ENCODE measurements at regions not wholly inside any gene's neighbourhood (a gene's known extent, or its start where the extent isn't known, plus 50 kb on each side); places are given as distances from the start of the nearest gene placed in this dataset.
A peak's percentile ranks its signal among the peaks of the same experiment; 100 is the strongest.

DNA sequence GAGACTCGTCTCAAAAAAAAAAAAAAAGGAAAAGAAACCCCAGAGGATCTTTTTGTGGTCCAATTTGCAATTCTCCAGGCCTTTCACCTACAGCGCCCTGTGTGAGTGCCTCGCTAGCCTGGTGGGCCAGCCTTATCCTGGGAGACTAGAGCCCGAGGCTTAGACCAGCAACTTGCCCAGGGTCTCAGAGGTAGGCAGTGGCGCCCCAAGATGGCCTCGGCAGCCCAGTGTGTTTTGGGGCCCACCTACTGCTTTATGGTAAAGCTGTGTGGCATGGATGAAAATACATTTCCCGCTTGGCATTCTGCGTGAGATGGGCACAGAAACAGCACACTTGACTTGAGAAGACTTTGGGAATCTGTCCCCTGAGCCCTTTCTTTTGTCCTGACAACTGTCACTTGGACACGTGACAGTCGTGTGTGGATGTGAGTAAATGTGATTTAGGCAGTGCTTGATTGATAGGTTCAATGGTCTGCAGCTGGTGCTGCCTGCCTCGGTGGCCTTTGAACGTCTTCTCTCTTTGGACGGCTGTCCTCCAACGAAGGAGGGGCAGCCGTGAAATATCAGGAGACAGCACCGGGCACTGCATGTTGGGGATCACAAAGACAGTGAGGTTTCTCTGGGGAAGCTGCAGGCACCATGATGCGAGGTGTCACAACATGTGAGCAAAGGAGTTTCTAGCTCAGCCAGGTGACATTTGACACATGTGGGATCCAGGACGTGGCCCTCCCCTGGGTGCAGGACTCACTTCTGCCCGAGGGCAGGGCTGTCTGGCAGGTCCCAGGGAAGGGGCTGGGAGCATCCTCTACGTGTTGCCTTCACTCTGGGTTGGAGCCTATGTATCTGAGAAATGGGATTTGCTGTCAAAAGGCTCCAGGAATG is 209.5 kb upstream of the TWIST2 start:
- DNase-seq = no peak

DNA sequence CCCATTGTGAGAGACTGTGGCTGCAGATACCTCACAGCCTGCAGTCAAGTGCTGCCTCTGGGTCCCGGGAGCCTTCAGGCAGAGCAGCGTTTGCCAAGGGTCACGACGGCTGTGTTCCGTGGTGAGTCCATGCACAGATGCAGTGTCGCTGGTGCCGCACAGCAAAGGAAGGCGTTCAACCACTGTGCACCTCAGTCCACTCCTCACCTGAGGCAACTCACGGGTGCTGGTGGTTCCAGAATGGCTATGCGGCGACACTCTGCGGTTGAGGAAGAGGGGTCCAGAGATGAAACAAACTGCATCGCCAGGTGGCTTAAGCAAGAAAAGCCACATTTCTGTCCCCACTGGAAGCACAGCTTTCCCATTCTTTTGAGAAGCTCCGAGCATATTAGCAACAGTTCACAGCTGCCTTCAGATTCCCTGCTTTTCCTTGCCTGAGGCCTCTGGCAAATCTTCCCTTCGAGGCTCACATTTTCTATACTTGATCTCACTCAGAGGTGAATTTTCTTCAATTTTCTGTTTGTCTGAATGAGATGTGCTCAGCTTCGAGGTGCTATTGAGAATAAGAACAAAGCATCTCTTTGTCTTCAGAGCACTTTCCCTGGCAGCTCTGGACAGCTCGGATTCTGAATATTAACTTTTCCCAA is 208.8 kb upstream of the TWIST2 start:
- no peak for DNase-seq

DNA sequence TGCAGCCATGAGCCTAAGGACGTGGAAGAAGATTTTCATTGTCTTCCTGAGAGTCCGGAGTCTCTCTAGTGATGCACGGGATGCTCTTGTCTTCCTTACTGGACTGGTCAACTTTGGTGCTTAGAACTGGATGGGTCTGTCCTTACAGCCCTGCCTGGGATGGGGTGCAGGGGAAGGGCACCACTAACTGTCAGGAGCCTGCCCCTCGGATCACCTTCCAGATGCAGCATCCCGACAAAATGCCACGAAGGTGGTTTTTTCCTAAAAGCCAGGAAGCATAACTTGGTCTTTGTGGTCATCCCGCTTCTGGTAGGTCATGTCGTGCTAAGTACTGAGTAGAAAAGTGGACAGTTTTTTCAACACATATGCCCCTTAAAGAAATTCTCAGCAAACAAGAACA is 207.4 kb upstream of the TWIST2 start:
- DNase-seq = no peak

DNA sequence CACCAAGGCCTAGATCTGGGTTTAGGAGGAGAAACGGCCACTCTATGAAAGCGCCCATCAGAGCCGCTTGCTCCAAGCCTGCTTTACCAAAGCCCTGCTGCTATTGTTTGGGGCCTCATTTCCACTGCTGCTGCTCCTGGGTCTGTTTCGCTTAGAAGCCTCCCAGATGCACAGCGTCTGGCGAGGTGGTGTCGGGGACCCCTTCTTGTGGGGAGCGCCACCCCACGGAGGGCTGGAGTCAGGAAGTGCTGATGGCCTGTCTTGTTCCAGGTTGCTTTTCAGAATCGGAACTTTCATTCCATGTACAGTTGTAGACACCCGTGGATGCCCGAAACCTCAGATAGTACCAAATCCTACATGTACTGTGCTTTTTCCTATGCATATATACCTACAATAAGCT is 204.9 kb upstream of the TWIST2 start:
- no peak for DNase-seq

DNA sequence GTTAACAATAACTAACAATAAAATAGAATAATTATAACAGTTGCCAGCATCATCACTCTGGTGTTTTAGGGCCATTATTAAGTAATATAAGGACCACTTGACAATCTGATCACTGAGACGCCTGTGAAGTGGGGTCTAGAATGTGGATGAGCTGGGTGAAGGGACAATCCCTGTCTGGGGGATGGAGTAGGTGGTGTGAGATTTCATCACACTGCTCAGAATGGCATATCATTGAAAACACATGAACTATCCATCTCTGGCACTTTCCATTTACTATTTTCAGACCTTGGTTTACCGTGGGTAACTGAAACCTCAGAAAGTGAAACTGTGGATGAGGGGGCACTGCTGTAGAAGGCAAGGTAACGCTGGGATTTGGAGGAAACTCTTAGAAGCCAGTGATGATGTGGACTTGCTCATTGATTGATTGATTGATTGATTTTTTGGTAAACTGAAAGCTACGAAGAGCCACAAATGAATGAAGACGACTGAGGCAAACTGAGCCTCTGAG is 204.4 kb upstream of the TWIST2 start:
- DNase-seq = no peak

DNA sequence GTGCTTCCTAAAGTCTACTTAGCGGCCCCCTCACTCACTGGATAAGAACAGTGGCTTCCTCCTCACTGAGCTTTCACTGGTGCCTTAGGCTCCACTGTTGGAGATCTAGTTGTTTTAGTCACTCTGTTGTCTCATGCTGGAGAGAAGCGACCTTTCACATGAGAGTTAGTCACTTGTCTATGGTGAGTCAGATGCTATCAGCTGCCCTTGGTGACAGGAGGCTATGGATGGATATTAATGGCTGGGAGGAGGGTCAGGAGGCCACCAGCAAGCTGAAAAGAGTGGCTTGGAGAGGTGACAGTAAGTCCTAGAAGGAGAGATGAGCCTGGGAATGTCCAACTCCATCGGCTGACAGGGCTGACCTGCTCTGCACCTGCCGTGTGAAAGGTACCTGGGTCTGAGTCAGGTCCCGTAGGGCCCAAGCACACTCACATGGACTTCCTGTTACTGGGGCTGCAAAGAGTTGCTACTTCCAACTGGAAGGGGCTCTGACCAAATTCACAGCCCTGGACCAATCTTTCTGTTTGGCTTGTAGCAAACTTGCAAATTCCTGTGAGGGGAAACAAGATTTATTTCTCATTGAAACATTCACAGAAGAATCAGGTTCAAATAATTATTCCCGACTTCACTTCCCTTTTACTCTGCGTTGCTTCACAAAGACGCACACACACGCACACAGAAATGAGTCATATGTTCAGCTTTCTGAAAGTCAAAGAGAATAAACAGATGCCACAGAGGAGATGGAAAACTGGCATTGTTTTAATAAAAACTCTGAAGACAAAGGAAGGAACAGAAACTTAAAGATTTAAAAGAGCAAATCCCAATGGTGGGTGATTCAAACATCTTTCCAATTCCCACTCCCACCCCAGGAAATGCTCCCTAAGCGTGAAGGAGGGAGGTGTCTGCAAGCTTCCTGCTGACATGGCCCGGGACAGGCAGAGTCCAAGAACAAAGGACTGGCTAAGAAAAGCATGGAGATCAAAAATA is 203.5 kb upstream of the TWIST2 start:
- DNase-seq = peak; percentile 89

DNA sequence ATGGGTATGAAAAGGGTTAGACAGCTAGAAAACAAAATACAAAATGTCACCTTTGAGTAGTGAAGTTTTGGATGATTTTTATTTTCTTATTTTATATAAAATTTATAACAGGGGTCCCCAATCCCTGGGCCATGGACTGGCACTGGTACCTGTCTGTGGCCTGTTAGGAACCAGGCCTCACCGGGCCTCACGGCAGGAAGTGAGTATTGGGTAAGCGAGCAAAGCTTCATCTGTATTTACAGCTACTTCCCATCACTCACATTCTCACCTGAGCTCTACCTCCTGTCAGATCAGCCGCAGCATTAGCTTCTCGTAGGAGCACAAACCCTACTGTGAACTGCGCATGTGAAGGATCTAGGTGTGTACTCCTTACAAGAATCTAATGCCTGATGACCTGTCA is 202.8 kb upstream of the TWIST2 start:
- no peak for DNase-seq

DNA sequence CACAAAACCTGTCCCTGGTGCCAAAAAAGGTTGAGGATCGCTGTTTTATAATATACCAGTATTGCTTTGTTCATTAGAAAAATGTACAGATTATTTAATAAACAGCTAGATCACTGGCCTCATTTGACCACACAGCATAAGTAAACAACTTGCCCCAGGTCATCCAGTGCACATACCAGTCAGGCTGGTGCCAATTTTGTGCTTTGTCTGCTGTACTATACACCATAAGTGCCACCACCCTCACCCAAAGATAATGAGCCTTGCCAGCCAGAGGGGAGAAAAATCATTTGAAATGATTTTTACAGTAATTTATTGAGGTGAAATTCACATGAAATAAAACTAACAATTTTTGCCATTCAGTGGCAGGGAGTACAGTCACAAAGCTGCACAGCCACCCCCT is 202.2 kb upstream of the TWIST2 start:
- no peak for DNase-seq

DNA sequence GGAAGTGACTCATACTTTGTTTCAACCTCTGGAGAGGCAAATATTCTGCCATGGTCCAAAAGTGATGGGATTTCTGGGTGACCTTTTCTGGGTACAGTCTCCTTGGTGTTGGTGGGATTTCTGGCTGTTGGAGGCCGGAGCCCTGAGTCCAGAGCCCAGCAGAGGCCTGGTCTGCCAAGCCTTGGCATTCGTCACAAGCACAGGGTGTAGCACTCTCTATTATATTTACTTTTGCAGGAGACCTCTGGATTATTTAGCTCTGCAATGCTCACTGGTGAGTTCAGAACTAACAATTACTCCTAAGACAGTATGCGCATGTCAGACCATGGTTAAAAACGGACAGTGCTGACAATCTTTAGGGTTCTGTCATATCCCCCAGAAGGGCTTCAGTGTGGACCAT is 201.6 kb upstream of the TWIST2 start:
- no peak for DNase-seq

DNA sequence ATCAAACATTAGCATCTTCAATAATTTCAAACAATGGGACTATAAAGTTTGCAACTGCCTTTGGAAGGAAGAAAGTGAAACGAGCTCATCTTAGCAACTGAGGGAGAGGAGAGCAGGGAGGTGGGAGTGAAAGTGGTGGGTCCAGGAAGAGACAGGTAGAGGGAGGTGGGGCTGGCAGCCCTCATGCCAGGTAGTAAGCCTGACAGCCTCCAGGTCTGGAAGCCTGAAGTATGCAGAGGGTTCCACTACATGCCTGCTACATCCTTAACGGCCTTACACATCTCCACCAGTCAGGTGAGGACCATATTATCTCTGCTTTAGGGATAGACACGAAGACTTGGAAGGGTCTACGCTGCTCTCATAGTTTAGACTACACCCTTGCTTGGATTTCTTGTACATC is 201.1 kb upstream of the TWIST2 start:
- DNase-seq = no peak

DNA sequence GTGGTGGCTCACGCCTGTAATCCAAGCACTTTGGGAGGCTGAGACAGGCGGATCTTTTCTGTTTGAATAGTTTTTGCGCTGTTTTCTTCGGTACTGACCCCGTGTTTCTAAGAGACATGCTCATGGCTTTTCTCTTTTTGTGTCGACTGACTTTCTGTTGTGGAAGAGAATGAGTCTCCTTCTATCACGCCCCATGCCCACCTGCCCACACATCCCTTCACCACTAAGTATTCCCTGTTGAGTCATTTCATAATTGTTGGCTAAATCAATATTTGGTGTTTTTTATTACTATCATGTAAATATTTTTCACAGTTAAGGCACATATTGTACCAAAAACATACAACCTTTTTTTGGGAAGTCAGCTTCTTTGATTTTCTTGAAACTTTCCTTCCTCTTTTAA is 198.8 kb upstream of the TWIST2 start:
- DNase-seq = no peak

DNA sequence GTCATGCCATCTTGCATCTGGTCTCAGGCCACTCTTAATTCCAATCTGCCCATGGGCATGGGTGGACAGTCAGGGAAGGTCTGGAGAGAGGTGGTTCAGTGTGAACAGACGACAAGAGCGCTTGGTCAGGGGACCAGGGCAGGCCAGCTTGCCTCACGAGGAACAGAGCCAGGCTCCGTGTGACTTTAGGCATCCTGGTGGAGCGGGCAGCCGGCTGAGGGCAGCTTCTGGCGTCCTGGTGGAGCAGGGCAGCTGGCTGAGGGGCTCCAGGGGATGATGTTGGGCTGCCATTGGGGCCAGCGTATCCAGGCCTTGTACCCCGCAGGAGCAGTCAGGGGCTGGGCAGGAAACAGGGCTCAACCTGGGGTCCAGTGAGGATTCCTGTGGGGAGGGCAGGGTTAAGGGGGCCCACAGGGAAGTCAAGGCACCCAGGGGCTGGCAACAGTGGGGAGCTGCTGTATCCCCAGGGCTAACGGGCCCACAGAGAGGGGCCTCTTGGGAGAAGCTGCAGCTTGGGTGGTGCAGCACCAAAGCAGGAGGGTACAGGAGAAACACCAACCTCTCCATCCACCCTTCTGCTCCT is 197.9 kb upstream of the TWIST2 start:
- DNase-seq = no peak

DNA sequence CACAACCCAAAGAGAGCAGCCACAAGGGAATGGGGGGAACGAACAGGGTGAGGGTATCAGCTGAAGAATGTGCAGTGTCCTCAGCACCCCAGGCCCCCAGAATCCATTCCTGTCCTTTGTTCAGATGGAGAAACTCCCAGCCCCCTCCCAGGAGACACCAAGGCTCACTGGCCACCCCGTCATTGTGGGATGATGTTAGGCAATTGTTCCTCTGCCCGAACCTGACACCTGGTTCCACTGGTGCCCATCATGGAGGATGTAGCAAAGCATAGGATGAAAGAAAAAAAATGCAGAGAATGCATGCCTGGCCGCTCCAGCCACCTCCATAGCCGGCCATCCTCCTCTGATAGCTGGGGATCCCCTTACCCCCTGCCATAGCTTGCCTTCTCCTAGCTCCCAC is 197.3 kb upstream of the TWIST2 start:
- DNase-seq = no peak

DNA sequence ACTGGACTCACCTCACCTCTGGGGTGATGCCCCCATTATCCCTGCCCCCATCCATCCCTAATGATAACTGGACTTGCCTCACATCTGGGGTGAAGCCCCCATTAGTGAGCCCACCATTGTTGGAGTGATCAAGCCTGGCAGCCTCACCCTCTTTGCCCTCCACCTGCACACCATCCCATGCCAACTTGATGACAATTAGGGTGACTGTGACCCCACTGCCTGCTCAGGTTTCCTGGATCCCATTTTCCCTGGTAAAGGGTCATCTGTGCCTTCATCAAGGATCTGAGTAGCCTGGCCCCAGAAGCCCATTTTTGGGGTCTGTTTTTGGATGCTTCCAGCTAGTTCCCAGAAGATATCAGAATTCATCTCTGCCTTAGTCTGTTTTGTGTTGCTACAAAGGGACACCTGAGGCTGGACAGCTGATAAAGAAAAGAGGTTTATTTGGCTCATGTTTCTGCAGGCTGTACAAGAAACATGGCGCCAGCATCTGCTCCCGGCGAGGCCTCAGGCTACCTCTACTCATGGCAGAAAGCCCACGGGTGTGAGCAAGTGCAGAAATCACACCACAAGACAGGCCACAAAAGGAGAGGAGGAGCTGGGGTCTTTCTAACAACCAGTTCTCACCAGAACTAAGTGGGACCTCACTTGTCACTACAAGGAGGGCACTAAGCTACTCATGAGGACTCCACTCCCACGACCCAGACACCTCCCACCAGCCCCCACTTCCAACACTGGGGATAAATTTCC is 196.4 kb upstream of the TWIST2 start:
- DNase-seq = no peak

DNA sequence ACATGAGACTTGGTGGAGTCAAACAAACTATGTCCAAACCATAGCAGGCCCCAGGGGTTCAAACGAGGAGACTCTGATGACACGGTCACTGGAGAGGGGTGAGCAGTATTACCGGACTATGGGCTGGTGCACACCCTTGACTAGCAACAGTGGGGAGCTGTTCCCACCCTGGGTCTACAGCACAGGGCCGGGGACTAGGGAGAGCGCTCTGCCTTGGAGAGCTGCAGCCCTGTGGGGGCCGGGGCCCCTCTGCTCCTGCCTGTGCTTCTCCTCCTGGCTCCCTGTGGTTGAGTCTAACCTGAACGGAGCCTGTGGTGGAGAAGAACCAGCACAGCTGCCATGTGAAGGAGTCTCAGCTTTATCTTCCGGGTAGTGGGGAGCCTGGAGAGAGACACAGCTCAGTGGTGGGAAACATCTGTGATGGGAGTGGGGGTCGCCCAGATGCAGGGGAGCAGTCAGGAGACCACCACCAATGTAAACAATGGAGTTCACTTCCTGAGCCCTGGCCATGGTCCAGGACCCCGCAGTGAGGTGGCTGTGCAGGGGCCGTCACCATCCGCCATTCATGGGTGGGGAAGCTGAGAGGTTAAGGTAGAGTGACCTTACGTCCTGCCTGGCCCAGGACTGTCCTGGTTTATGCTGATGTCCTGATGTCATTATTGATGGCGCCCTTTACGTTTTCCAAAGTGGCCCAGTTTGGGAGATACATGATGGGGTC is 195.7 kb upstream of the TWIST2 start:
- DNase-seq = no peak

DNA sequence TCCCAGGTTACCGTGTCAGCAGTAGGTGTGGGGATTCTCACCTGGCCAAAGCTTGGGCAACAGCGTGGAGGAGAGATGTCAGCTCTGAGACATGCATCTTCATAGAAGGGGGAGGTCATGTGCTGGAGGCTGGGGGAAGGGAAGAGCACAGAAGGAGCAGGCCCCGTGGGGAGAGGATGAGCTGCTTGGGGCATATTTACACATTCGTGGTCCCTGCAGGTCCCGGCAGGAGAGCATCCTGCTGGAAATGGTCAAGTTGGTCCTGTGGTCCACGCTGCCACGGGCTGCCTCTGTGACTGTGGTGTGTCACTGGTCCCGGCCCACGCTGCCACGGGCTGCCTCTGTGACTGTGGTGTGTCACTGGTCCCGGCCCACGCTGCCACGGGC is 195.1 kb upstream of the TWIST2 start:
- DNase-seq = no peak

DNA sequence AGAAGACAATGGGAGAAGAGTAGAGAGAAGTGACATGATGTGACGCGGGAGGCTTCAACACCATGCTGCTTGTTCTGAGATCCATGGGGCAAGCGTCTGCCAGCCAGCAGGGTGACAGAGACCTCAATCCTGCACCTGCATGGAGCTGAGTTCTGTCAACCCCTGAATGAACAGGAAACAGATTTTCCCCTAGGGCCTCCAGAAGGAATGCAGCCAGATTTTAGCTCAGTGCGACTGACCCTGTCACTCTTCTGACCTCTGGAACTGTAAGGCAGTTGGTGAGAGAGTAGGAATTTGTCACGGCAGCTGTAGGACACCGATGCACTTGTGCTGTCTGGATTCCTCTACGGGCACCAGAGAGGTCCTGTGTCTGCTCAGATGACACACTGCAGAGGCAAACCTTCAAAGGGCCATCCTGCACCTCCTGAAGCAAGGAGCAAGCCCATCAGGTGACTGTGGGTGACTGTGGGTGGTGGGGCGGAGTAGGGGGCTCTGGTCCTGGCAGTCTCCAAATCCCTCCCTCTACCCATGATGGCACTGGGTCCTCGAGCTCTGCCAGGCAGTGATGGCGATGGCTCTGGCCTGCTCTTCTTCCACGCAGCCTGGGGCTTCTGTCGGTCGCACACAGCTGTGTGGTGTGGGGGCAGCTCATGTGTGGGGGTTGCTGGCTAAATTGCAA is 194.3 kb upstream of the TWIST2 start:
- no peak for DNase-seq

DNA sequence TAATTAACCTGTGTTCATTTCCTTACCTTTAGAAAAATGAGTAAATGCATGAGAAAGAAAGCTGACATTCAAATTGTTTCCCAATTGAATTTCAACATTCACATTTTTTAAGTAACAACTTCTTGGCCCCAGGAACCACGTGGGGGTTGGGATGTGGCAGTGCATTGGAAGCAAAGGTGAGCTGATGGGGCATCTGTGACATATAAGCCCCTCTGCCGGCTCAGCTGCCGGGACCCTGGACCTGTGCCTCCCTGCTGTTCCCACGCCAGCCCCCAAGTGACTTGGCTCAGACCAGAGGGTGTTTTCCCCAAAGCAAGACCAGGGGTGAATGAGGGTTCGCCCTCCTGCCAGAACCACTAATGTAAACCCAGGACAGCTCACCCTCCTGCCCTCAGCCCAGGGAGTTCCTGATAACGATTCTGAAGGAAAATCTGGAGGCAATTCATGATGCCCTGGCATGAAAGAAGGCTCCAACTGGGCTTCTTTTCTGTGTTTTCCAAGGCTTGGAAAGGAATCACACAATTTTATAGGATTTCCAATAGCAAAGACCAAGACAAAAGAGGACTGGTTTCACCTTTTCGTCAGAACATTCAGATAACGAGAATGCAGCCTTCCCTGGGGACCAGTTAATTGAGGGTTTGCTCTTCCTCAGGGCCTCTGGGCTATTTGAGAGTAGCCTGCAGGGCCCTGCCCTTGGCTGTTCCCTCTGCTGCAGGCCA is 193.2 kb upstream of the TWIST2 start:
- no peak for DNase-seq

DNA sequence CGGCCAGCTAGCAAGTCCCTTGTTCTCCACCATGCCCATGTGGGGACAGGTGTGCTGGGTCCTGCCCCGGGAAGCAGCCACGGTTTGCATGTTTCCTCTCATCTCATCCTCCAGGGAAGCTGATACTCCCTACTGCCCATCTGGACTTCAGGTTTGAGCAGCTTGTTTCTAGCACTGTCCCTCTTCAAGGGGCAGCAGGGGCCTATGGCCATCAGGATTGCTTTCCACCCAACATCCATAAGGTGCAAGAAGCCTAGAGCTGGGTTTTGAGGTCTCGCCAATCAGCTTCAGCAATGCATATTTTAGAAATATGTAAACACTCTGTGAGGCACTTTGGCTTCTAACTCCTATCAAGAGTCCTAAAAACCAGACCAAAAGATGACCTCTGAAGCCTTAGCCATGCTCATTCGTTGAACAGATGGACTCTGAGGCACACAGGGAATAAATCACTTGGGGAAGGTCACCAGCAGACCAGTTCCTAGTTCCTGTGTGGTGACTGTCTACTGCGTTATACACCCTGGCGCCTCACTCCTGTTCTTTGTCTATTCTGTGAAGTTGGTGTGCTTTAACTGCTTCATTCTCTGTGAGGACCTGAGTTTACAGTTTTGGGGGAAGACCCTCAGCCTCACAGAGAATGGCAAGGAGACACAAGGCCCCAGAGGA is 192.6 kb upstream of the TWIST2 start:
- no peak for DNase-seq
